HEK293 (cell line): ENCODE measurements at regions not wholly inside any gene's neighbourhood (a gene's known extent, or its start where the extent isn't known, plus 50 kb on each side); places are given as distances from the start of the nearest gene placed in this dataset.

Experiments used
- CTCF ChIP-seq: fragments of 450-650 bp; formaldehyde crosslinking; IDR thresholded peaks from 2 replicates; pipeline ENCODE4 v1.5.1; 2016; ENCODE audit warnings: missing biosample characterization, missing genetic modification characterization
- OVOL3 ChIP-seq: fragments of 450-650 bp; formaldehyde crosslinking; IDR thresholded peaks from 2 replicates; pipeline ENCODE4 v1.5.1; 2016; ENCODE audit warnings: missing biosample characterization, missing genetic modification characterization
- PRDM10 ChIP-seq: fragments of 450-650 bp; formaldehyde crosslinking; IDR thresholded peaks from 2 replicates; pipeline ENCODE4 v1.5.1; 2016; ENCODE audit warnings: missing biosample characterization, missing genetic modification characterization
- SALL2 ChIP-seq: fragments of 450-650 bp; formaldehyde crosslinking; IDR thresholded peaks from 2 replicates; pipeline ENCODE4 v1.5.0; 2017; ENCODE audit warnings: missing biosample characterization, mild to moderate bottlenecking, missing genetic modification characterization, borderline replicate concordance
- ZBTB21 ChIP-seq: fragments of 450-650 bp; formaldehyde crosslinking; IDR thresholded peaks from 2 replicates; pipeline ENCODE4 v1.5.1; 2017; ENCODE audit warnings: missing biosample characterization, missing genetic modification characterization
- ZNF155 ChIP-seq: fragments of 450-650 bp; formaldehyde crosslinking; IDR thresholded peaks from 2 replicates; pipeline ENCODE4 v1.5.1; 2016; ENCODE audit warnings: missing biosample characterization, missing genetic modification characterization
- ZNF426 ChIP-seq: fragments of 450-650 bp; formaldehyde crosslinking; IDR thresholded peaks from 2 replicates; pipeline ENCODE4 v1.5.1; 2017; ENCODE audit warnings: missing biosample characterization, missing genetic modification characterization, mild to moderate bottlenecking, inconsistent platforms, moderate library complexity
- ZNF473 ChIP-seq: fragments of 450-650 bp; formaldehyde crosslinking; IDR thresholded peaks from 2 replicates; pipeline ENCODE4 v1.5.1; 2017; ENCODE audit warnings: missing biosample characterization, missing genetic modification characterization
- ZNF530 ChIP-seq: fragments of 450-650 bp; formaldehyde crosslinking; IDR thresholded peaks from 2 replicates; pipeline ENCODE4 v1.5.1; 2016; ENCODE audit warnings: low read depth, missing biosample characterization, missing genetic modification characterization
- ZNF560 ChIP-seq: fragments of 450-650 bp; formaldehyde crosslinking; IDR thresholded peaks from 2 replicates; pipeline ENCODE4 v1.5.1; 2017; ENCODE audit warnings: missing biosample characterization, missing genetic modification characterization, borderline replicate concordance
- ZSCAN5A ChIP-seq: fragments of 450-650 bp; formaldehyde crosslinking; IDR thresholded peaks from 2 replicates; pipeline ENCODE4 v1.5.1; 2016; ENCODE audit warnings: missing biosample characterization, missing genetic modification characterization
- TF ChIP-seq, protein P1 (sequence below): fragments of 450-650 bp; formaldehyde crosslinking; IDR thresholded peaks from 2 replicates; pipeline ENCODE4 v1.5.1; 2017; ENCODE audit warnings: missing biosample characterization, mild to moderate bottlenecking, missing genetic modification characterization, moderate library complexity

- TF ChIP-seq ZNF155 (tag by site-specific recombination): no peak
- no peak for TF ChIP-seq OVOL3 (tag by site-specific recombination)
- no peak for TF ChIP-seq ZNF426 (tag by site-specific recombination)
- TF ChIP-seq ZNF560: no peak
- TF ChIP-seq, protein P1, sequence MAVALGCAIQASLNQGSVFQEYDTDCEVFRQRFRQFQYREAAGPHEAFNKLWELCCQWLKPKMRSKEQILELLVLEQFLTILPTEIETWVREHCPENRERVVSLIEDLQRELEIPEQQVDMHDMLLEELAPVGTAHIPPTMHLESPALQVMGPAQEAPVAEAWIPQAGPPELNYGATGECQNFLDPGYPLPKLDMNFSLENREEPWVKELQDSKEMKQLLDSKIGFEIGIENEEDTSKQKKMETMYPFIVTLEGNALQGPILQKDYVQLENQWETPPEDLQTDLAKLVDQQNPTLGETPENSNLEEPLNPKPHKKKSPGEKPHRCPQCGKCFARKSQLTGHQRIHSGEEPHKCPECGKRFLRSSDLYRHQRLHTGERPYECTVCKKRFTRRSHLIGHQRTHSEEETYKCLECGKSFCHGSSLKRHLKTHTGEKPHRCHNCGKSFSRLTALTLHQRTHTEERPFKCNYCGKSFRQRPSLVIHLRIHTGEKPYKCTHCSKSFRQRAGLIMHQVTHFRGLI (tag by site-specific recombination): no peak
- TF ChIP-seq SALL2 (tag by site-specific recombination): no peak
- no peak for TF ChIP-seq CTCF (tag by site-specific recombination)
- TF ChIP-seq ZSCAN5A (tag by site-specific recombination): no peak
- TF ChIP-seq PRDM10: no peak
- TF ChIP-seq ZNF530 (tag by site-specific recombination): no peak
- TF ChIP-seq ZNF473 (tag by site-specific recombination): no peak
- TF ChIP-seq ZBTB21 (tag by site-specific recombination): no peak
Observed at GRCh38 chr3:17885986-17886385, 143.6 kb upstream of the TBC1D5 start.
